ENCODE measurements at regions not wholly inside any gene's neighbourhood (a gene's known extent, or its start where the extent isn't known, plus 50 kb on each side); places are given as distances from the start of the nearest gene placed in this dataset.

DNA sequence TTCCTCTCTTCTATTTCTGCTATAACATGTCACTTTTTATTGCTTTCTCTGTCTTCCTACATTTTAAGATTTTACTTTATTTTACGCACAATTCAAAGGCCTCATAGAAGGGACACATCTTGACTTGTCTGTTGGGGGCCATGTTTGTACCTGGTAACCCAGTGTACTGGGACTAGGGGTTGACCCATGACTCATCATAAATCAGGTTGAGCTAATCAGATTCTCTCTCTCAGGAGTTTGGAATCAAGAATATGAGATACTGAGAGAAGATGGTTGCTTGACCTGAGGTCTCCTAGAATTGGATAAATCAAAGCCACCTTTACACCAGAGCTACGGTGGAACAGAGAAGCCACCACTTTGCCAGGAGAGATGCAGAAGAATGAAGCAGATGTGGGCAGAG lies 153.0 kb downstream of the UXS1 start:
- Histone ChIP-seq H3K4me3 (replicated peaks; ENCODE audit: insufficient read depth, low read length) (no peak overlapping the region), H3K27ac (replicated peaks) (no peak overlapping the region), H3K27me3 (ENCODE audit: insufficient read depth, poor library complexity, severe bottlenecking) (no peaks in the 10 kb centered on the region)
- DNase-seq (ENCODE audit: low read depth in 1 of 2, low spot score in 1 of 2): no peak
- TF ChIP-seq, protein P1, sequence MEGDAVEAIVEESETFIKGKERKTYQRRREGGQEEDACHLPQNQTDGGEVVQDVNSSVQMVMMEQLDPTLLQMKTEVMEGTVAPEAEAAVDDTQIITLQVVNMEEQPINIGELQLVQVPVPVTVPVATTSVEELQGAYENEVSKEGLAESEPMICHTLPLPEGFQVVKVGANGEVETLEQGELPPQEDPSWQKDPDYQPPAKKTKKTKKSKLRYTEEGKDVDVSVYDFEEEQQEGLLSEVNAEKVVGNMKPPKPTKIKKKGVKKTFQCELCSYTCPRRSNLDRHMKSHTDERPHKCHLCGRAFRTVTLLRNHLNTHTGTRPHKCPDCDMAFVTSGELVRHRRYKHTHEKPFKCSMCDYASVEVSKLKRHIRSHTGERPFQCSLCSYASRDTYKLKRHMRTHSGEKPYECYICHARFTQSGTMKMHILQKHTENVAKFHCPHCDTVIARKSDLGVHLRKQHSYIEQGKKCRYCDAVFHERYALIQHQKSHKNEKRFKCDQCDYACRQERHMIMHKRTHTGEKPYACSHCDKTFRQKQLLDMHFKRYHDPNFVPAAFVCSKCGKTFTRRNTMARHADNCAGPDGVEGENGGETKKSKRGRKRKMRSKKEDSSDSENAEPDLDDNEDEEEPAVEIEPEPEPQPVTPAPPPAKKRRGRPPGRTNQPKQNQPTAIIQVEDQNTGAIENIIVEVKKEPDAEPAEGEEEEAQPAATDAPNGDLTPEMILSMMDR (IDR thresholded peaks at IDR 0.05; ENCODE audit: insufficient read depth, low read length): no peak
- no peak for TF ChIP-seq POLR2AphosphoS5 (IDR thresholded peaks at IDR 0.05; ENCODE audit: low read depth)
- TF ChIP-seq, protein P2, sequence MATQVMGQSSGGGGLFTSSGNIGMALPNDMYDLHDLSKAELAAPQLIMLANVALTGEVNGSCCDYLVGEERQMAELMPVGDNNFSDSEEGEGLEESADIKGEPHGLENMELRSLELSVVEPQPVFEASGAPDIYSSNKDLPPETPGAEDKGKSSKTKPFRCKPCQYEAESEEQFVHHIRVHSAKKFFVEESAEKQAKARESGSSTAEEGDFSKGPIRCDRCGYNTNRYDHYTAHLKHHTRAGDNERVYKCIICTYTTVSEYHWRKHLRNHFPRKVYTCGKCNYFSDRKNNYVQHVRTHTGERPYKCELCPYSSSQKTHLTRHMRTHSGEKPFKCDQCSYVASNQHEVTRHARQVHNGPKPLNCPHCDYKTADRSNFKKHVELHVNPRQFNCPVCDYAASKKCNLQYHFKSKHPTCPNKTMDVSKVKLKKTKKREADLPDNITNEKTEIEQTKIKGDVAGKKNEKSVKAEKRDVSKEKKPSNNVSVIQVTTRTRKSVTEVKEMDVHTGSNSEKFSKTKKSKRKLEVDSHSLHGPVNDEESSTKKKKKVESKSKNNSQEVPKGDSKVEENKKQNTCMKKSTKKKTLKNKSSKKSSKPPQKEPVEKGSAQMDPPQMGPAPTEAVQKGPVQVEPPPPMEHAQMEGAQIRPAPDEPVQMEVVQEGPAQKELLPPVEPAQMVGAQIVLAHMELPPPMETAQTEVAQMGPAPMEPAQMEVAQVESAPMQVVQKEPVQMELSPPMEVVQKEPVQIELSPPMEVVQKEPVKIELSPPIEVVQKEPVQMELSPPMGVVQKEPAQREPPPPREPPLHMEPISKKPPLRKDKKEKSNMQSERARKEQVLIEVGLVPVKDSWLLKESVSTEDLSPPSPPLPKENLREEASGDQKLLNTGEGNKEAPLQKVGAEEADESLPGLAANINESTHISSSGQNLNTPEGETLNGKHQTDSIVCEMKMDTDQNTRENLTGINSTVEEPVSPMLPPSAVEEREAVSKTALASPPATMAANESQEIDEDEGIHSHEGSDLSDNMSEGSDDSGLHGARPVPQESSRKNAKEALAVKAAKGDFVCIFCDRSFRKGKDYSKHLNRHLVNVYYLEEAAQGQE (IDR thresholded peaks at IDR 0.05; ENCODE audit: insufficient replicate concordance, low read depth): no peak
- TF ChIP-seq GABPA (IDR thresholded peaks at IDR 0.05; ENCODE audit: low read depth): no peak
- TF ChIP-seq SPI1 (IDR thresholded peaks at IDR 0.05; ENCODE audit: borderline replicate concordance, low read depth): no peak

DNA sequence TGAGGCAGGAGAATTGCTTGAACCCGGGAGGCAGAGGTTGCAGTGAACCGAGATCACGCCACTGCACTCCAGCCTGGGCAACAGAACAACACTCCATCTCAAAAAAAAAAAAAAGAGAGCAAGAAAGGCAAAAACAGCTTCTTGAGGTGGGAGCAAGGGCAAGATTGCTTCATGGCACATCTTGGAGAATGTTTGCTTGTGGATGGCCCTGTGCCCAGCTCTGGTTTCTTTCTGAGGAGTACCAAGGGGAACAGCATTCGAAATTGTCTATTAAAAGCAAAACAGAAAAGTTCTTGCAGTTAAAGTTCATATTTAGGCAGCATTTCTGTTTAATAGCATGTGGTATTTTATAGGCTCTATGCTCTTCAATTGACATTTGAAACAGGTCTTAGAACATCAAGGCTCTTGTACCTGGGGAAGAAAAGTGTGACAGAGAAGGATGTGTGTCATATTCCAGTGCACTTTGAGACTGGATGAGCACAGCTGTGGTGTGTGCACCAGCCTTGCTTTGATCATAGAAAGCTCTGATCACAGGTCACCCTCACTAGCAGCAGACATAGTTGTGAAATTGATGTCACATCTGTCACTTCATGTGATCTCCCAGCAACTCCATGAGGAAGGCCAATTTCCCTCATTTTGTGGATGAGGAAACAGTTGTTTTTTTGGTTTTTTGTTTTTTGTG lies 154.3 kb downstream of the UXS1 start:
- no peak for DNase-seq (ENCODE audit: low read depth in 1 of 2, low spot score in 1 of 2)
- H3K4me3 ChIP-seq (replicated peaks; ENCODE audit: insufficient read depth, low read length): no peak overlapping the region
- TF ChIP-seq GABPA (IDR thresholded peaks at IDR 0.05; ENCODE audit: low read depth): no peak
- TF ChIP-seq, protein P1 (IDR thresholded peaks at IDR 0.05; ENCODE audit: insufficient read depth, low read length): no peak
- TF ChIP-seq SPI1 (IDR thresholded peaks at IDR 0.05; ENCODE audit: borderline replicate concordance, low read depth): no peak
- TF ChIP-seq, protein P2 (IDR thresholded peaks at IDR 0.05; ENCODE audit: insufficient replicate concordance, low read depth): no peak
- TF ChIP-seq POLR2AphosphoS5 (IDR thresholded peaks at IDR 0.05; ENCODE audit: low read depth): no peak
- H3K27me3 ChIP-seq (ENCODE audit: insufficient read depth, poor library complexity, severe bottlenecking): no peaks in the 10 kb centered on the region
- H3K27ac ChIP-seq (replicated peaks): no peak overlapping the region

DNA sequence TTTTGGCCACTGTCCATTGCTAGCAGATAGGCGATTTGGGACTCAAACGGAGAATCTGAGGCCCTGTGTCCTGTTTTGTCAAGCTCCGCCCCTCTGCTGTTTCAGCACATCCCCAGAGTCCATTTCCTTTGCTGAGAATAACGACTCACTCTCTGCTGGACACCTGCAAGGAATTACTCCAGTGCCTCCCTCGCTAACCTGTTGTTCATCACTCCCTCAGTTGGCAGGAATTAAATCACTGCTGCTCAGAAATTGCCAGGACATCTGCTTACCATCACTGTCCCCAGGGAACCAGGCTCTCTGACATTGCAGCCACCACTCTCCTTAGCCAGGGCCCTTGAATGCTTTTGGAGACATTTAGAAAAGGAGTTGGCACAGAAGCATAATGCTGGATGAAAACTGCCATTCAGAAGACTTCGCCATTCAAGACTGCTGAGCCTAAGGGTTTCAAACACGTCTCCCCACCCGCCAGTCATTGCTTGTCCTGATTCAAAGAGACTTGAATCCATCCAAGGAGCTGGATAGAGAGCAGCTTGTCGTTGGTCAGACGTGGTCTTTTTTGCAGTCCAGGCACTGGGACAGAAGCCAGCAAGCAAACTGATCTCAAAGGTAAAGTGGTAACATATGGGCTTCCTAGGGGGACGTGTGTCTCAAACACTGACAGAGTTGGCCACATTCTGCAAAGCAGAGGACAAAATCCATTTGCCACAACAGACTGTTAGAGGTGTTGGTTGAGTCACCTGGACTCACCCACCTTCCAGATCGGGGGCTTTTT lies 155.3 kb downstream of the UXS1 start:
- Histone ChIP-seq H3K27me3 (ENCODE audit: insufficient read depth, poor library complexity, severe bottlenecking) (no peaks in the 10 kb centered on the region), H3K27ac (replicated peaks) (no peak overlapping the region), H3K4me3 (replicated peaks; ENCODE audit: insufficient read depth, low read length) (no peak overlapping the region)
- no peak for DNase-seq (ENCODE audit: low read depth in 1 of 2, low spot score in 1 of 2)
- TF ChIP-seq POLR2AphosphoS5 (IDR thresholded peaks at IDR 0.05; ENCODE audit: low read depth) (no peak), GABPA (IDR thresholded peaks at IDR 0.05; ENCODE audit: low read depth) (no peak), SPI1 (IDR thresholded peaks at IDR 0.05; ENCODE audit: borderline replicate concordance, low read depth) (no peak)
- TF ChIP-seq, protein P1 (IDR thresholded peaks at IDR 0.05; ENCODE audit: insufficient read depth, low read length): no peak
- TF ChIP-seq, protein P2 (IDR thresholded peaks at IDR 0.05; ENCODE audit: insufficient replicate concordance, low read depth): no peak
